ENCODE measurements at regions not wholly inside any gene's neighbourhood (a gene's known extent, or its start where the extent isn't known, plus 50 kb on each side); places are given as distances from the start of the nearest gene placed in this dataset.
A peak's percentile ranks its signal among the peaks of the same experiment; 100 is the strongest.

DNA sequence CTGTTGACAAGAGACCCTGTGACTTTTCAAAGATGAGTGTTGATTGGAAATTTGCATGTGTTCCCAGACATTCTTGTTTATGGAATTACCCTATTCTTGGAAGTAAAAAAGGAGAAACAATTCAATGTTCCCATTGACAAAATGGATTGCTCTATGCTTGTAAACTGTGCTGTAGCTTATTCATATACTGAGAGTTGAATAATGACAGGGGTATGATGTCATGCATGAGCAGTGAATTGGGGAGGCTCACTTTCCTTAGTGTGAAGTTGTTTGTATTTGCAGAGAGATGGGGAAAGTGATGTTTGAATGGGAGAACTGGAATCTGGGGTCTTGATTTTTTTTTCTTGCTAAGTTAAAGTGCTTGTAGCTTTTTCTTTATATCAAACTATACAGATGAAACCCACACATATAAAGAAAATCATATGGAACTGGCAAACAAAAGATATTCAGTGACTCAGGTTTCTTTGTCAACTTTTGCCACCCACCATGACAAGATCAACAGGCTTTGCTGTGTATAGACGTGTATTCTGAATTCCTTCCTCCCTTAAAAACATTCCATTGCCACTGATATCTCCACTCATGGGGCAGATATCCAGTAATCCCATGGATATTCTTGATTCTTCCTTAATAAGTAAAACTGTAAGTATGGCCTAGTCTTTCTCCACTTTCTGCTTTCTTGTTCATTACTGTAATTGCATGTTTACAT is 97.8 kb upstream of the JAG1 start:
- no peaks in the 10 kb centered on the region for H3K36me3 ChIP-seq (ENCODE audit: control insufficient read depth, insufficient read depth, low read length)
- no peaks in the 10 kb centered on the region for H3K9me3 ChIP-seq (ENCODE audit: control insufficient read depth, insufficient read depth, low read length)
- H3K27me3 ChIP-seq (ENCODE audit: control insufficient read depth, insufficient read depth, low read length): no peaks in the 10 kb centered on the region
- no peak overlapping the region for H3K9ac ChIP-seq (ENCODE audit: low read depth, low read length)
- H3K27ac ChIP-seq (ENCODE audit: low read depth, low read length): no peak overlapping the region
- no peak overlapping the region for H3K4me3 ChIP-seq (ENCODE audit: low read depth, low read length)
- H3K4me1 ChIP-seq (ENCODE audit: control insufficient read depth, insufficient read depth, low read length): peaks cover 13% of the 10 kb centered on the region

DNA sequence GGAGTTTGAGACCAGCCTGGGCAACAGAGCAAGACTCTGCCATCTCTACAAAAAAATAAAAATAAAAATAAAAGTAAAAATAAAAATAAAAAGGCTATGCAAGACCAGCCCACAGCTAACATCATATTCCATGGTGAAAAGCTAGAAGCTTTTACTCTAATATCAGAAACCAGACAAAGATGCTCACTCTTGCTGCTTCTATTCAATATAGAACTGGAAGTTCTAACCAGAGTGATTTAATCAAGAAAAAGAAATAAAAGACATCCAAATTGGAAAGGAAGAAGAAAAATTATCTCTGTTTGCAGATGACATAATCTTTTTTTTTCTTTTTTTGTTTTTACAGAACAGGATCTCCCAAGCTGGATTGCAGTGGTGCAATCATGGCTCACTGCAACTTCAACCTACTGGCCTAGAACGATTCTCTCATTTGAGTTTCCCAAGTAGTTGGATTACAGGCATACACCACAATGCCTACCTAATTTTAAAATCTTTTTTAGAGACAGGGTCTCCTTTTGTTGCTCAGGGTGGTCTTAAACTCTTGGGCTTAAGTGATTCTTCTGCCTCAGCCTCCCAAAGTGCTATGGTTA is 100.7 kb upstream of the JAG1 start:
- Histone ChIP-seq H3K27ac (ENCODE audit: low read depth, low read length) (no peak overlapping the region), H3K9ac (ENCODE audit: low read depth, low read length) (no peak overlapping the region), H3K4me1 (ENCODE audit: control insufficient read depth, insufficient read depth, low read length) (peaks cover 14% of the 10 kb centered on the region)

GRCh38 chr20:10777710-10778109 is 103.9 kb upstream of the JAG1 start:
- H3K9ac ChIP-seq (ENCODE audit: low read depth, low read length): no peak overlapping the region
- no peaks in the 10 kb centered on the region for H3K9me3 ChIP-seq (ENCODE audit: control insufficient read depth, insufficient read depth, low read length)
- H3K27me3 ChIP-seq (ENCODE audit: control insufficient read depth, insufficient read depth, low read length): no peaks in the 10 kb centered on the region
- no peak overlapping the region for H3K4me3 ChIP-seq (ENCODE audit: low read depth, low read length)
- H3K4me1 ChIP-seq (ENCODE audit: control insufficient read depth, insufficient read depth, low read length): peaks cover 16% of the 10 kb centered on the region
- H3K36me3 ChIP-seq (ENCODE audit: control insufficient read depth, insufficient read depth, low read length): no peaks in the 10 kb centered on the region
- H3K27ac ChIP-seq (ENCODE audit: low read depth, low read length): no peak overlapping the region

More for the DNA sequence above, 100.7 kb upstream of the JAG1 start:
- H3K4me3 ChIP-seq (ENCODE audit: low read depth, low read length): no peak overlapping the region
- no peaks in the 10 kb centered on the region for H3K9me3 ChIP-seq (ENCODE audit: control insufficient read depth, insufficient read depth, low read length)
- no peaks in the 10 kb centered on the region for H3K27me3 ChIP-seq (ENCODE audit: control insufficient read depth, insufficient read depth, low read length)
- no peaks in the 10 kb centered on the region for H3K36me3 ChIP-seq (ENCODE audit: control insufficient read depth, insufficient read depth, low read length)

DNA sequence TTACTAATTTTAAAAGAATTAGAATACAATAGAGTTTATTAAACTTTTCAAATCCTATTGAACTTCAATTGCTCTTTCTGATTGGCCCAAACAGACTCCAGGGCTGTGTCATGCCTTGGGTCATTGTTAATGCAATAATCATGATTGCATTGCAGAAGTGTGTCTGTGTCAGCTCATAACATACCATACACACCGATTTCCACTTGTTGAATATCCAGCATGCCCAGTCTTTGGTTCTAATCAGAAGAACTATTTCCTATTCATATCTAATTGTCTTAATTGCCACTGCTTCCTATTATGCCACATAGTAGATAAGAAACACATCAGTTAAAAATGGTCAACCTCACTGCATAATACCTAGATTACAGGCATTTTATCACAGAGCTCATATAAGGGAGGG is 106.1 kb upstream of the JAG1 start:
- H3K9me3 ChIP-seq (ENCODE audit: control insufficient read depth, insufficient read depth, low read length): no peaks in the 10 kb centered on the region
- peaks cover 33% of the 10 kb centered on the region for H3K4me1 ChIP-seq (ENCODE audit: control insufficient read depth, insufficient read depth, low read length)
- H3K36me3 ChIP-seq (ENCODE audit: control insufficient read depth, insufficient read depth, low read length): no peaks in the 10 kb centered on the region
- no peaks in the 10 kb centered on the region for H3K27me3 ChIP-seq (ENCODE audit: control insufficient read depth, insufficient read depth, low read length)
- H3K4me3 ChIP-seq (ENCODE audit: low read depth, low read length): no peak overlapping the region; the same call in 1 of the 2 replicates
- no peak overlapping the region for H3K9ac ChIP-seq (ENCODE audit: low read depth, low read length)
- H3K27ac ChIP-seq (ENCODE audit: low read depth, low read length): no peak overlapping the region

DNA sequence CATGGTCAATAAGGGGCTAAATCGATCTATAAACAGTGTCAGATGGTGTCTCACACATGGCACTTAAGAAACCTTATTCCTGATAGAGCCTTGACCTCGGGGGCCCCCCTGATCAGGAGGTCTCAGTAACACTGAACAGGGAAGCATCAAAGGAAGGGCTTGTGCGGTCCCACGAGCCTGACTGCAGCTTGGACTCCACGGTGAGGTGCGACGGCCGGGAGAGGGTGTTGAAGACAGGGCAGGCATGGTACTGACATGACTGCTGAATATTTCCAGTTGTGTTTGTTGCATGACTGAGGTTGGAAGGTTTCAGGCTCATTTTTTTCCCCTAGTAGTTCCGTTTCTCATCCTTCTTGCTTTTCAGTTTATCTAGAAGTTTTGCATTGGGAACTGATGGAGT is 107.1 kb upstream of the JAG1 start:
- H3K9ac ChIP-seq (ENCODE audit: low read depth, low read length): no peak overlapping the region
- H3K4me3 ChIP-seq (ENCODE audit: low read depth, low read length): no peak overlapping the region
- H3K4me1 ChIP-seq (ENCODE audit: control insufficient read depth, insufficient read depth, low read length): peaks cover 33% of the 10 kb centered on the region
- H3K27ac ChIP-seq (ENCODE audit: low read depth, low read length): no peak overlapping the region
- H3K27me3 ChIP-seq (ENCODE audit: control insufficient read depth, insufficient read depth, low read length): no peaks in the 10 kb centered on the region
- no peaks in the 10 kb centered on the region for H3K36me3 ChIP-seq (ENCODE audit: control insufficient read depth, insufficient read depth, low read length)
- no peaks in the 10 kb centered on the region for H3K9me3 ChIP-seq (ENCODE audit: control insufficient read depth, insufficient read depth, low read length)

GRCh38 chr20:10781526-10781925 is 107.7 kb upstream of the JAG1 start:
- H3K9ac ChIP-seq (ENCODE audit: low read depth, low read length): no peak overlapping the region
- no peaks in the 10 kb centered on the region for H3K27me3 ChIP-seq (ENCODE audit: control insufficient read depth, insufficient read depth, low read length)
- no peaks in the 10 kb centered on the region for H3K9me3 ChIP-seq (ENCODE audit: control insufficient read depth, insufficient read depth, low read length)
- no peak overlapping the region for H3K4me3 ChIP-seq (ENCODE audit: low read depth, low read length)
- H3K36me3 ChIP-seq (ENCODE audit: control insufficient read depth, insufficient read depth, low read length): no peaks in the 10 kb centered on the region
- H3K4me1 ChIP-seq (ENCODE audit: control insufficient read depth, insufficient read depth, low read length): peaks cover 33% of the 10 kb centered on the region
- H3K27ac ChIP-seq (ENCODE audit: low read depth, low read length): no peak overlapping the region

DNA sequence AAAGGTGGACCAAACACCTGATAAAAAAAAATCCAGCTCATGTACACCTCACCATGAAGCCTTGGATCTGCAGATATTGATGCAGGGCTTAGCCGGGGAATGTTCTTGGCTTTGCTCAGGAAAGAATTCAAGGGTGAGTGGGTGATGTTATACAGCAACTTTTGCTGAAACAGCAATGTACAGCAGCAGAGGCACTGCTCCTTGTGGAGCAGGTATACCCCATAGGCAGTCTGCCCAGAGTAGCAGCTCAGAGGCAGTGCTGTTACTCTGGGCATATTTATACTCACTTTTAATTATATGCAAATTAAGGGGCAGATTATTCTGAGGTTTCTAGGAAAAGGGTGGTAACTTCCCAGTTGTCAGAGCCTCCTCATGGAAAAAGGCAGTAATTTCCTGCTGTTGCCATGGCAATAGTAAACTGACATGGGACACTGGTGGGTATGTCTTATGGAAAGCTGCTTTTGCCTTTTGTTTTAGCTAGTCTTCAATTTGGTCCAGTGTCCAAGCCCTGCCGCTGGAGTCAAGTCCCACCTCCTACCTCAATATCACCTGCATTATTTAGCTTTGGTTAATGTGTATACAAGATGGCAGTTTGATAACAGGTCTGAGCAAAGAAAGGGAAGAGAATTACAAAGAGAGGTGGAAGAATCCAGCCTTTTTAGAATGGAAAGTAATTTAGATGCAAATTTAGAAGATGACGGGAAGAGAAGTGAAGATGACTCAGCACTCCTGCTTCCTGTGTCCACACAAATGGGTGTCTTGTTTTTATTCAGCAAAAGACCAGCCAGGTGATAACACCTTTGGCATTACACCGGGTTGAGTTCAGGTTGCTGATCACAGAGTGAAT is 110.1 kb upstream of the JAG1 start:
- Histone ChIP-seq H3K4me1 (ENCODE audit: control insufficient read depth, insufficient read depth, low read length) (peaks cover 30% of the 10 kb centered on the region), H3K27me3 (ENCODE audit: control insufficient read depth, insufficient read depth, low read length) (no peaks in the 10 kb centered on the region), H3K9ac (ENCODE audit: low read depth, low read length) (peak overlapping the region; percentile 10; the same call in 1 of the 2 replicates), H3K9me3 (ENCODE audit: control insufficient read depth, insufficient read depth, low read length) (no peaks in the 10 kb centered on the region), H3K4me3 (ENCODE audit: low read depth, low read length) (peak overlapping the region; percentile 39; the same call in 1 of the 2 replicates), H3K36me3 (ENCODE audit: control insufficient read depth, insufficient read depth, low read length) (no peaks in the 10 kb centered on the region), H3K27ac (ENCODE audit: low read depth, low read length) (peak overlapping the region; percentile 69)

- Histone ChIP-seq H3K9ac (ENCODE audit: low read depth, low read length) (0 out of 2 replicates have a peak overlapping the region, but pooled peaks have one; percentile 10), H3K36me3 (ENCODE audit: control insufficient read depth, insufficient read depth, low read length) (no peaks in the 10 kb centered on the region), H3K4me1 (ENCODE audit: control insufficient read depth, insufficient read depth, low read length) (peaks cover 30% of the 10 kb centered on the region), H3K4me3 (ENCODE audit: low read depth, low read length) (peak overlapping the region; percentile 39; the same call in 1 of the 2 replicates), H3K27ac (ENCODE audit: low read depth, low read length) (peak overlapping the region; percentile 69), H3K9me3 (ENCODE audit: control insufficient read depth, insufficient read depth, low read length) (no peaks in the 10 kb centered on the region), H3K27me3 (ENCODE audit: control insufficient read depth, insufficient read depth, low read length) (no peaks in the 10 kb centered on the region)
Measured at GRCh38 chr20:10784554-10785183, 110.9 kb upstream of the JAG1 start.

- Histone ChIP-seq H3K36me3 (ENCODE audit: control insufficient read depth, insufficient read depth, low read length) (no peaks in the 10 kb centered on the region), H3K4me1 (ENCODE audit: control insufficient read depth, insufficient read depth, low read length) (peaks cover 22% of the 10 kb centered on the region), H3K9ac (ENCODE audit: low read depth, low read length) (no peak overlapping the region), H3K27ac (ENCODE audit: low read depth, low read length) (no peak overlapping the region), H3K27me3 (ENCODE audit: control insufficient read depth, insufficient read depth, low read length) (no peaks in the 10 kb centered on the region), H3K4me3 (ENCODE audit: low read depth, low read length) (no peak overlapping the region), H3K9me3 (ENCODE audit: control insufficient read depth, insufficient read depth, low read length) (no peaks in the 10 kb centered on the region)
Measured at GRCh38 chr20:10786678-10787077, 112.9 kb upstream of the JAG1 start.

GRCh38 chr20:10788055-10788454 is 114.3 kb upstream of the JAG1 start:
- H3K27ac ChIP-seq (ENCODE audit: low read depth, low read length): no peak overlapping the region
- H3K4me3 ChIP-seq (ENCODE audit: low read depth, low read length): no peak overlapping the region
- H3K27me3 ChIP-seq (ENCODE audit: control insufficient read depth, insufficient read depth, low read length): no peaks in the 10 kb centered on the region

More at GRCh38 chr20:10788055-10788454, 114.3 kb upstream of the JAG1 start:
- Histone ChIP-seq H3K9ac (ENCODE audit: low read depth, low read length) (no peak overlapping the region), H3K4me1 (ENCODE audit: control insufficient read depth, insufficient read depth, low read length) (peaks cover 22% of the 10 kb centered on the region), H3K9me3 (ENCODE audit: control insufficient read depth, insufficient read depth, low read length) (no peaks in the 10 kb centered on the region), H3K36me3 (ENCODE audit: control insufficient read depth, insufficient read depth, low read length) (no peaks in the 10 kb centered on the region)

All from HUES48 (cell line).